IMR-90 (cell line): ENCODE measurements at regions not wholly inside any gene's neighbourhood (a gene's known extent, or its start where the extent isn't known, plus 50 kb on each side); places are given as distances from the start of the nearest gene placed in this dataset.

ENCODE experiments used
- ATAC-seq: fragments of 200-7000 bp; cut with Tn5 transposase; 2 replicates; pipeline ENCODE4 v1.9.1; 2020; ENCODE audit warnings: low read depth, mild to moderate bottlenecking, moderate library complexity
- BruUV-seq: library from RNA; stranded (reverse); fragments of 400-500 nt; replicated peaks from 2 replicates; lab custom pipeline; 2021; lab: Mats Ljungman, UMichigan
- CTCF ChIA-PET: fragments of 300-600 bp; formaldehyde crosslinking; extraction: SDS; loops from one replicate; lab custom pipeline; 2021; ENCODE audit warnings: antibody characterized with exemption; lab: Yijun Ruan, JAX
- POLR2A ChIA-PET: fragments of 300-600 bp; sonication (Branson Sonifier 250); formaldehyde crosslinking; loops from one replicate; lab custom pipeline; 2022; ENCODE audit warnings: antibody characterized with exemption; ENCODE audit not compliant: unreplicated experiment; lab: Charles Lee
- DNase-seq: peaks from one replicate; pipeline ENCODE4 v3.0.0; 2013
- H2AFZ ChIP-seq: replicated peaks from 2 replicates; pipeline ENCODE3; 2013; ENCODE audit warnings: low read length, mild to moderate bottlenecking; ENCODE audit not compliant: poor library complexity
- H2AK5ac ChIP-seq: 2 replicates; pipeline ENCODE4 v1.6.1; 2013; ENCODE audit warnings: low read depth, low read length, inconsistent platforms
- H2AK9ac ChIP-seq: replicated peaks from 2 replicates; pipeline ENCODE3; 2013; ENCODE audit warnings: mild to moderate bottlenecking, low read depth, low read length, moderate library complexity; ENCODE audit not compliant: poor library complexity
- H2BK120ac ChIP-seq: 2 replicates; pipeline ENCODE4 v1.6.1; 2013; ENCODE audit warnings: low read depth, low read length, inconsistent platforms
- H2BK15ac ChIP-seq: 3 replicates; pipeline ENCODE4 v1.6.1; 2013; ENCODE audit warnings: low read depth, low read length, inconsistent platforms
- H2BK20ac ChIP-seq: 2 replicates; pipeline ENCODE4 v1.6.1; 2013; ENCODE audit warnings: low read depth, mild to moderate bottlenecking, inconsistent platforms, low read length, moderate library complexity
- H2BK5ac ChIP-seq: 2 replicates; pipeline ENCODE4 v1.6.1; 2013; ENCODE audit warnings: mild to moderate bottlenecking, low read depth, low read length, inconsistent platforms; ENCODE audit not compliant: poor library complexity, severe bottlenecking
- H3K14ac ChIP-seq: replicated peaks from 2 replicates; pipeline ENCODE4 v1.6.1; 2013; ENCODE audit warnings: low read depth, low read length, inconsistent platforms
- H3K18ac ChIP-seq: 2 replicates; pipeline ENCODE4 v1.6.1; 2013; ENCODE audit warnings: low read depth, low read length, control low read depth
- H3K23ac ChIP-seq: 2 replicates; pipeline ENCODE4 v1.6.1; 2013; ENCODE audit warnings: low read depth, low read length, inconsistent platforms
- H3K27ac ChIP-seq: 2 replicates; pipeline ENCODE4 v1.5.1; 2013; ENCODE audit warnings: mild to moderate bottlenecking, control low read depth, low read length; ENCODE audit not compliant: insufficient read depth
- H3K27me3 ChIP-seq: 2 replicates; pipeline ENCODE4 v1.6.1; 2013; ENCODE audit warnings: low read length; ENCODE audit not compliant: control insufficient read depth, insufficient read depth
- H3K36me3 ChIP-seq: 2 replicates; pipeline ENCODE4 v1.6.1; 2013; ENCODE audit warnings: low read length, mixed read lengths; ENCODE audit not compliant: control insufficient read depth, insufficient read depth
- H3K4ac ChIP-seq: 2 replicates; pipeline ENCODE4 v1.6.1; 2013; ENCODE audit warnings: low read depth, low read length, inconsistent platforms
- H3K4me1 ChIP-seq: 2 replicates; pipeline ENCODE4 v1.6.1; 2013; ENCODE audit warnings: low read length, mixed read lengths; ENCODE audit not compliant: control insufficient read depth, insufficient read depth
- H3K4me2 ChIP-seq: 2 replicates; pipeline ENCODE4 v1.6.1; 2013; ENCODE audit warnings: low read depth, mild to moderate bottlenecking, control low read depth, low read length, moderate library complexity
- H3K4me3 ChIP-seq: 2 replicates; pipeline ENCODE4 v1.5.1; 2013; ENCODE audit warnings: low read depth, mild to moderate bottlenecking, control low read depth, low read length, moderate library complexity; ENCODE audit not compliant: insufficient read depth
- H3K56ac ChIP-seq: 2 replicates; pipeline ENCODE4 v1.6.1; 2013; ENCODE audit warnings: low read length, inconsistent platforms; ENCODE audit not compliant: insufficient read depth; ENCODE audit errors: extremely low read depth
- H3K79me1 ChIP-seq, 2 experiments: 2 replicates each; pipeline ENCODE4 v1.6.1; 2013; ENCODE audit warnings: low read length in 2 of 2, inconsistent platforms in 1 of 2, low read depth in 1 of 2
- H3K9ac ChIP-seq: 2 replicates; pipeline ENCODE4 v1.6.1; 2013; ENCODE audit warnings: low read depth, low read length, control low read depth
- H3K9me1 ChIP-seq: 2 replicates; pipeline ENCODE4 v1.6.1; 2013; ENCODE audit warnings: low read length, inconsistent platforms; ENCODE audit not compliant: insufficient read depth
- H3K9me3 ChIP-seq: 2 replicates; pipeline ENCODE4 v1.6.1; 2013; ENCODE audit warnings: low read length; ENCODE audit not compliant: control insufficient read depth, insufficient read depth
- H4K20me1 ChIP-seq: 2 replicates; pipeline ENCODE4 v1.6.1; 2013; ENCODE audit warnings: low read length, inconsistent platforms; ENCODE audit not compliant: insufficient read depth
- H4K5ac ChIP-seq: 2 replicates; pipeline ENCODE4 v1.6.1; 2013; ENCODE audit warnings: mild to moderate bottlenecking, low read depth, low read length, control low read depth
- H4K8ac ChIP-seq, 2 experiments: 2 replicates each; pipeline ENCODE4 v1.6.1; 2013; ENCODE audit warnings: low read depth in 2 of 2, low read length in 2 of 2, control low read depth in 1 of 2, inconsistent platforms in 1 of 2
- H4K91ac ChIP-seq: 2 replicates; pipeline ENCODE4 v1.6.1; 2013; ENCODE audit warnings: low read depth, low read length, inconsistent platforms; ENCODE audit not compliant: insufficient read depth
- BHLHE40 ChIP-seq: fragments of 150-350 bp; IDR thresholded peaks from 2 replicates; pipeline ENCODE4 v1.6.1; 2016; ENCODE audit warnings: mild to moderate bottlenecking, low read depth, low read length
- CHD1 ChIP-seq: IDR thresholded peaks from 2 replicates; pipeline ENCODE4 v1.6.1; 2012; ENCODE audit warnings: low read depth, low read length, improper control_type of control experiment
- CTCF ChIP-seq: conservative IDR thresholded peaks from 2 replicates; pipeline ENCODE4 v1.5.1; 2012; ENCODE audit warnings: mild to moderate bottlenecking, low read depth, low read length, improper control_type of control experiment
- ELK1 ChIP-seq: fragments of 150-350 bp; IDR thresholded peaks from 2 replicates; pipeline ENCODE4 v1.6.1; 2016; ENCODE audit warnings: low read depth, mild to moderate bottlenecking, low read length, moderate library complexity, borderline replicate concordance
- FOS ChIP-seq: fragments of 150-350 bp; IDR thresholded peaks from 2 replicates; pipeline ENCODE4 v1.6.1; 2016; ENCODE audit warnings: low read depth, low read length
- MAFK ChIP-seq: IDR thresholded peaks from 2 replicates; pipeline ENCODE4 v1.6.1; 2012; ENCODE audit warnings: low read depth, low read length, improper control_type of control experiment
- MXI1 ChIP-seq: IDR thresholded peaks from 2 replicates; pipeline ENCODE4 v1.6.1; 2012; ENCODE audit warnings: low read depth, mild to moderate bottlenecking, low read length, moderate library complexity, borderline replicate concordance
- NFE2L2 ChIP-seq: fragments of 150-350 bp; IDR thresholded peaks from 2 replicates; pipeline ENCODE4 v1.6.1; 2016; ENCODE audit warnings: low read depth, mild to moderate bottlenecking, low read length
- POLR2A ChIP-seq: IDR thresholded peaks from 2 replicates; pipeline ENCODE4 v1.6.1; 2012; ENCODE audit warnings: mild to moderate bottlenecking, low read depth, low read length
- RAD21 ChIP-seq: IDR thresholded peaks from 2 replicates; pipeline ENCODE4 v1.6.1; 2012; ENCODE audit warnings: low read length, improper control_type of control experiment
- RCOR1 ChIP-seq: IDR thresholded peaks from 2 replicates; pipeline ENCODE4 v1.6.1; 2012; ENCODE audit warnings: mild to moderate bottlenecking, low read length, improper control_type of control experiment; ENCODE audit not compliant: insufficient replicate concordance
- RFX5 ChIP-seq: IDR thresholded peaks from 2 replicates; pipeline ENCODE4 v1.8.0; 2012; ENCODE audit warnings: low read depth, mild to moderate bottlenecking, low read length, moderate library complexity
- SMC3 ChIP-seq: fragments of 150-350 bp; IDR thresholded peaks from 2 replicates; pipeline ENCODE4 v1.6.1; 2016; ENCODE audit warnings: low read depth, mild to moderate bottlenecking, antibody characterized with exemption, low read length, moderate library complexity
- WGBS, 2 experiments: methylation state at CpG; one replicate each; pipeline versions ENCODE4 v1.1.5 to v1.1.7; 2013; ENCODE audit warnings: missing lambda C conversion rate in 2 of 2; ENCODE audit not compliant: insufficient read length in 1 of 2; ENCODE audit errors: extremely low coverage in 2 of 2; 5-methylcytosine and 5-hydroxymethylcytosine counted together
- dilution Hi-C: fragments of 300-500 bp; cut with HindIII; formaldehyde crosslinking; loops from one replicate; pipeline ENCODE4 v1.14.3; 2018; ENCODE audit warnings: low sequenced_read_pairs; ENCODE audit not compliant: unreplicated experiment
- in situ Hi-C: fragments of 300-500 bp; cut with MboI; formaldehyde crosslinking; loops from 3 replicates; pipeline ENCODE4 v1.14.3; 2019; ENCODE audit warnings: low sequenced_read_pairs, inconsistent platforms, mixed read lengths
- intact Hi-C: fragments of 100-400 bp; cut with micrococcal nuclease; formaldehyde crosslinking; loops from 2 replicates; pipeline ENCODE4 v1.10.0; 2022

- Histone ChIP-seq H2BK5ac (no peak overlapping the region), H3K56ac (no peak overlapping the region), H3K9me1 (no peaks in the 10 kb centered on the region), H4K5ac (no peak overlapping the region), H4K8ac (no peak overlapping the region), H3K4me1 (no peaks in the 10 kb centered on the region), H3K79me1 (no peaks in the 10 kb centered on the region), H2AK9ac (no peak overlapping the region), H2AK5ac (no peak overlapping the region), H2BK15ac (no peak overlapping the region), H2AFZ (no peak overlapping the region), H3K23ac (no peak overlapping the region), H2BK20ac (no peak overlapping the region), H4K20me1 (no peaks in the 10 kb centered on the region), H3K18ac (no peak overlapping the region), H4K91ac (no peak overlapping the region), H3K9ac (no peak overlapping the region), H3K4me3 (no peak overlapping the region), H3K9me3 (no peaks in the 10 kb centered on the region; the same call in 1 of the 2 replicates), H2BK120ac (no peak overlapping the region), H3K27me3 (no peaks in the 10 kb centered on the region), H3K4me2 (no peak overlapping the region), H3K14ac (no peak overlapping the region), H3K27ac (no peak overlapping the region), H3K4ac (no peak overlapping the region), H3K36me3 (no peaks in the 10 kb centered on the region)
- in situ Hi-C loops (no loop called here), dilution Hi-C loops (no loop called here), intact Hi-C loops (loop anchor here (10.0 kb wide), 1 partner anchor 57 kb away; no protein-coding TSS in a partner anchor)
- no peak for ATAC-seq
- WGBS, 2 experiments = no CpG with 5 or more reads among the region's 3 CpGs
- TF ChIP-seq POLR2A (no peak), CHD1 (no peak), MAFK (no peak), CTCF (no peak), SMC3 (no peak), BHLHE40 (no peak), NFE2L2 (no peak), MXI1 (no peak), RCOR1 (no peak), ELK1 (no peak), RAD21 (no peak), RFX5 (no peak), FOS (no peak)
- ChIA-PET CTCF (no interaction called here), POLR2A (no interaction called here)
- DNase-seq = no peak
- BruUV-seq = no TSS peak
Measured at GRCh38 chr3:96548073-96548472, 266.3 kb upstream of the EPHA6 start.
